Chondrocyte (in vitro differentiated cells): ENCODE measurements at regions not wholly inside any gene's neighbourhood (a gene's known extent, or its start where the extent isn't known, plus 50 kb on each side); places are given as distances from the start of the nearest gene placed in this dataset.

Experiments used
- DNase-seq: peaks from one replicate; pipeline ENCODE4 v3.0.0; 2021; ENCODE audit warnings: mixed read lengths, low spot score
- H3K27ac Mint-ChIP-seq: one replicate; pipeline ENCODE4 v1.8.0; 2021; ENCODE audit warnings: mild to moderate bottlenecking, moderate library complexity, mixed read lengths; ENCODE audit not compliant: unreplicated experiment
- H3K27me3 Mint-ChIP-seq: 2 replicates; pipeline ENCODE4 v1.8.0; 2021; ENCODE audit warnings: low read depth, mixed read lengths
- H3K36me3 Mint-ChIP-seq: 2 replicates; pipeline ENCODE4 v1.8.0; 2021; ENCODE audit warnings: low read depth, mixed read lengths
- H3K4me1 Mint-ChIP-seq: 2 replicates; pipeline ENCODE4 v1.8.0; 2021; ENCODE audit warnings: low read depth, mild to moderate bottlenecking, mixed read lengths
- H3K4me3 Mint-ChIP-seq: one replicate; pipeline ENCODE4 v1.8.0; 2021; ENCODE audit warnings: mild to moderate bottlenecking, moderate library complexity, mixed read lengths; ENCODE audit not compliant: unreplicated experiment
- H3K9me3 Mint-ChIP-seq: 2 replicates; pipeline ENCODE4 v1.8.0; 2021; ENCODE audit warnings: low read depth, mixed read lengths
- TF ChIP-seq, protein P1 (sequence below): fragments of 200-600 bp; sonication (generic); IDR thresholded peaks from 2 replicates; pipeline ENCODE4 v1.5.0; 2021; ENCODE audit warnings: antibody characterized with exemption, mild to moderate bottlenecking, moderate library complexity

DNA sequence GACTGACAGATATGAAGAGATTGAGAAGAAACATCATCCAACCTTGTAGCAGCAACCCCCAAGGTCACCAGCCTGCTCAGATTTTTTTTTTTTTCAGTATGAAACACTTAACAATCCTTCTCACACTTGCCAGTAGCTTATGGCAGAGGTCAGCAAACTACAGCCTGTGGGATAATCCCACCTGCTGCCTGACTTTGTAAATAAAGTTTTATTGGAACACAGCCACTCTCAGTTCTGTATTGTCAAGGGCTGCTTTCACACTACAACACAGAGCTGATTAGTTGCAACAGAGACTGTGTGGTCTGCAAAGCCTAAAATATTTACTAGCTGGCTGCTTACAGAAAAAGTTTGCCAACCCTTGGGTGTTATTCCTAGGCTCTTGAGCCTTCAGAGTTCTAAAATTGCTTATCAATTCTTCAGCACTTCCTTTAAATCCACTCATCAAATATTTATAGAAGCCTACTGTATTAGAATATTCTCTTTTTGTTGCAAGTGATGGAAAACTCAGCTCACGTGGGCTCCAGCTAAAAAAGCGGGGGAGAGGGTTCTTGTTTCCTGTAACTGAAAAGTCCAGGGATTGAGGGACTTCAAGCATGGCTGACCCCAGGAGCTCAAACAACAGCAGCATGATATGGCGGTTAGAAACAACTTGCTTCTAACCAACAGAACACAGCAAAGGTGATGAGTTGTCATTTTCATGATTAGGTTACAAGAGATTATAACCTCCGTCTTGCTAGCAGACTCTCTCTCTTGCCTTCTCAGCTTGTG, 246.1 kb downstream of the SHQ1 start:
- Mint-ChIP-seq H3K4me3 (no peak overlapping the region), H3K9me3 (no peaks in the 10 kb centered on the region), H3K27me3 (peaks cover 37% of the 10 kb centered on the region), H3K4me1 (peaks cover 11% of the 10 kb centered on the region), H3K36me3 (peaks cover 3% of the 10 kb centered on the region), H3K27ac (no peak overlapping the region)
- TF ChIP-seq, protein P1, sequence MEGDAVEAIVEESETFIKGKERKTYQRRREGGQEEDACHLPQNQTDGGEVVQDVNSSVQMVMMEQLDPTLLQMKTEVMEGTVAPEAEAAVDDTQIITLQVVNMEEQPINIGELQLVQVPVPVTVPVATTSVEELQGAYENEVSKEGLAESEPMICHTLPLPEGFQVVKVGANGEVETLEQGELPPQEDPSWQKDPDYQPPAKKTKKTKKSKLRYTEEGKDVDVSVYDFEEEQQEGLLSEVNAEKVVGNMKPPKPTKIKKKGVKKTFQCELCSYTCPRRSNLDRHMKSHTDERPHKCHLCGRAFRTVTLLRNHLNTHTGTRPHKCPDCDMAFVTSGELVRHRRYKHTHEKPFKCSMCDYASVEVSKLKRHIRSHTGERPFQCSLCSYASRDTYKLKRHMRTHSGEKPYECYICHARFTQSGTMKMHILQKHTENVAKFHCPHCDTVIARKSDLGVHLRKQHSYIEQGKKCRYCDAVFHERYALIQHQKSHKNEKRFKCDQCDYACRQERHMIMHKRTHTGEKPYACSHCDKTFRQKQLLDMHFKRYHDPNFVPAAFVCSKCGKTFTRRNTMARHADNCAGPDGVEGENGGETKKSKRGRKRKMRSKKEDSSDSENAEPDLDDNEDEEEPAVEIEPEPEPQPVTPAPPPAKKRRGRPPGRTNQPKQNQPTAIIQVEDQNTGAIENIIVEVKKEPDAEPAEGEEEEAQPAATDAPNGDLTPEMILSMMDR = no peak
- DNase-seq = no peak

DNA sequence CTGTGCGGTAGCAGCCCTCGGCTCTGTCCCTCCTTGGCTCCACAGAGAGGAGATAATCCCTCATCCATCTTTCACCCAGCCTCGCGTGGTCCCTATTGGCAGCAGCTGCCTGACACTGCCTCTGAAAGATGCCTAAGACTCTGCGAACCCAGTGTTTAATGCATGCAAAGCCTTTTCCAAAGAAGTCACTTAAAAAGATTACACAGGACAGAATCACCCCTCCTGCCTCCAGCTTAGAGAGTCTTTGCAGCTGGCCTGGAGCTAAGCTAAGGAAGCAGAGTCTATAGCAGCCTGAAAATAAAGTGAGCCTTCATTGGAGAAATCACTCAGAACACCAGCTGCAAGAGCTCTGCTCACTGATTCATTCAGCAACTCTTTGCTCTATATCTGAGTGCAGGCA, 247.2 kb downstream of the SHQ1 start:
- H3K27me3 Mint-ChIP-seq = peaks cover 37% of the 10 kb centered on the region
- H3K4me1 Mint-ChIP-seq = peaks cover 20% of the 10 kb centered on the region
- peaks cover 3% of the 10 kb centered on the region for H3K36me3 Mint-ChIP-seq
- no peaks in the 10 kb centered on the region for H3K9me3 Mint-ChIP-seq
- H3K4me3 Mint-ChIP-seq = no peak overlapping the region
- no peak overlapping the region for H3K27ac Mint-ChIP-seq
- DNase-seq = no peak
- TF ChIP-seq, protein P1 = no peak

DNA sequence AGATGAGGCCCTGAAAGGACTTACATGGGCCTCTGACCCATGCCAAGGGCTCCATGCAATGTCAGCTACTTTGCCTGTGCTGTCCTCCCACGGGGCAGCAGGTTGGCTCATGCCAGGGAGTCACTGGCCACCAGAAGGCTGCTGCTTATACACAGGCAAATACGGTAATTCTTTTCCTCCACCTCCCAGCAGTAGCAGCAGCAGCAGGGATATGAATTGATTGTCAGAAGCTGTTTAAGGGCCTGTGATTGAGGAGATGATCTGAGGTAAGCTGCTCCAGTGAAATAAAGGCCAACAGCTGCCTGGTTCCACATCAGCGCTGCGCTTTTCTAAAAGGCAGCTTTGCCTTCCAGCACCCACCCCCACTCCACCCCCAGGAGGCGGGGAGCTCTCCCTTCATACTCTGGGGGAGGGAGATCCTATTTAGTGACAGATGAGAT, 250.5 kb downstream of the SHQ1 start:
- H3K4me3 Mint-ChIP-seq = no peak overlapping the region
- DNase-seq = no peak
- H3K36me3 Mint-ChIP-seq = peaks cover 3% of the 10 kb centered on the region
- no peaks in the 10 kb centered on the region for H3K9me3 Mint-ChIP-seq
- no peak overlapping the region for H3K27ac Mint-ChIP-seq
- peaks cover 32% of the 10 kb centered on the region for H3K4me1 Mint-ChIP-seq
- H3K27me3 Mint-ChIP-seq = peaks cover 28% of the 10 kb centered on the region
- TF ChIP-seq, protein P1 = no peak

DNA sequence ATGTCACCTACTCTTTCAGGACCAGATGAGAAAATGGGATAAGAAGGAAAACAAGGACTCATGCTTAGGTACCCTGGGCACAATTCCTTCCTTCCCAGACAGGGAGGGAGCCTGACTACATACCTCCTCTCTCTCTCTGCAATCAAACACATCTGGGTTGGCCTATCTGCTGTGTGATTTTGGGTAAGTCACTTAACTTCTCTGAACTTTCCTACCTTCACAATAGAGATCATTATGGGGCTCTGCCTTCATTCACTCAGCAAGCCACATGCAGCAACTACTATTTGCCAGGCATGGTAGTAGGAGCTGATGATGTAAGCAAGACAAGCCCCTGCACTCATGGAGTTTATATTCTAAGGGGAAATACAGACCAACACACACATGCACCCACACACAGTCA, 251.2 kb downstream of the SHQ1 start:
- Mint-ChIP-seq H3K9me3 (no peaks in the 10 kb centered on the region), H3K27ac (no peak overlapping the region), H3K4me3 (no peak overlapping the region), H3K27me3 (peaks cover 25% of the 10 kb centered on the region), H3K36me3 (peaks cover 3% of the 10 kb centered on the region), H3K4me1 (peaks cover 36% of the 10 kb centered on the region)
- TF ChIP-seq, protein P1 = no peak
- no peak for DNase-seq

DNA sequence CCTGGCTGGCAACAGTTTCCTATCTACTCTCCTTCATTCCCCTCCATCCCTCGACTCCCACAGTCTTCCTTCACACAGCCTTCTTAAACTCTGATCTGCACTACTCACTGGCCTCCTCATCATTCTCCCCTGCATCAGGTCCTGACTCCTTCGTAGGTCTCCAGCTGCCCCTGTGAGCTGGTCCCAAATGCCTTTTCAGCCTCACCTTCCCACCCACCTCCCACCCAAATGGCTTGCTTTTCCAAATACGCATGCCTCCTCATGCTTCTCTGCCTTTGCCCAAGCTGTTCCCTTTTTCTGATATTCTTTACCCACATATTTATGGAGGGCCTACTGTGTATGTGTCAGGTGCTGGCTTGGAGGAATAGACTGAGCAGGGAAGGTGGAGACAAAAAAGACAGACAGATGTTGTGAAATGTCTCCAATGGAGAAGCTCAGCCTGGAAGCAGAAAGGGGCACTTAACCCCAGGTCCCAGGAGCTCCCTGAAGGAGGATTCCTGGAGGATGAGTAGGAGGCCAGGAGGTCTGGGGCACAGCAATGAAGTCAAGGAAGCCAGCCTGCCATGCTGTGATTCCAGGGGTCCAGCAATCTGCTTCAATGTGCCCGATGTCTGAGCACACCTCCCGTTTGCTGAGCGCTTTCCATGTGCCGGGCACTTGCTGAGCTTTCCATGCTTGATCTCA, 252.2 kb downstream of the SHQ1 start:
- Mint-ChIP-seq H3K4me1 (peaks cover 46% of the 10 kb centered on the region), H3K27me3 (peaks cover 21% of the 10 kb centered on the region), H3K36me3 (no peaks in the 10 kb centered on the region), H3K27ac (no peak overlapping the region), H3K9me3 (no peaks in the 10 kb centered on the region), H3K4me3 (no peak overlapping the region)
- no peak for DNase-seq
- TF ChIP-seq, protein P1 = no peak
